ENCODE measurements at regions not wholly inside any gene's neighbourhood (a gene's known extent, or its start where the extent isn't known, plus 50 kb on each side); places are given as distances from the start of the nearest gene placed in this dataset.
A peak's percentile ranks its signal among the peaks of the same experiment; 100 is the strongest.

GRCh38 chr10:52615331-52615730 lies 157.3 kb downstream of the MBL2 start:
- no peak for DNase-seq

GRCh38 chr10:52615756-52616394 lies 156.7 kb downstream of the MBL2 start:
- DNase-seq = peak; percentile 54

GRCh38 chr10:52616395-52616764 lies 156.2 kb downstream of the MBL2 start:
- DNase-seq = no peak

- DNase-seq = peak; percentile 34
These were observed 155.2 kb downstream of the MBL2 start for GRCh38 chr10:52617346-52617745.

GRCh38 chr10:52619052-52619451 lies 153.5 kb downstream of the MBL2 start:
- DNase-seq = no peak

- DNase-seq = peak; percentile 33
These were observed 150.9 kb downstream of the MBL2 start for GRCh38 chr10:52621635-52622079.

- DNase-seq = no peak
These were observed 148.8 kb downstream of the MBL2 start for GRCh38 chr10:52623761-52624160.

GRCh38 chr10:52627279-52627678 lies 145.3 kb downstream of the MBL2 start:
- DNase-seq = no peak

- DNase-seq = no peak
These were observed 141.4 kb downstream of the MBL2 start for GRCh38 chr10:52631146-52631545.

- DNase-seq = no peak
These were observed 140.9 kb downstream of the MBL2 start for GRCh38 chr10:52631648-52632047.

GRCh38 chr10:52632591-52632990 lies 140.0 kb downstream of the MBL2 start:
- DNase-seq = no peak

GRCh38 chr10:52633266-52633665 lies 139.3 kb downstream of the MBL2 start:
- DNase-seq = no peak

- DNase-seq = no peak
These were observed 136.9 kb downstream of the MBL2 start for GRCh38 chr10:52635651-52636050.

- DNase-seq = no peak
These were observed 135.7 kb downstream of the MBL2 start for GRCh38 chr10:52636874-52637273.

- no peak for DNase-seq
These were observed 135.0 kb downstream of the MBL2 start for GRCh38 chr10:52637592-52637991.

GRCh38 chr10:52639652-52640051 lies 132.9 kb downstream of the MBL2 start:
- no peak for DNase-seq

- DNase-seq = no peak
These were observed 130.4 kb downstream of the MBL2 start for GRCh38 chr10:52642208-52642607.

GRCh38 chr10:52644373-52645186 lies 128.0 kb downstream of the MBL2 start:
- peak; percentile 41 for DNase-seq

- DNase-seq = no peak
These were observed 127.3 kb downstream of the MBL2 start for GRCh38 chr10:52645187-52645758.

GRCh38 chr10:52649511-52649910 lies 123.1 kb downstream of the MBL2 start:
- DNase-seq = no peak

GRCh38 chr10:52650873-52651272 lies 121.7 kb downstream of the MBL2 start:
- DNase-seq = no peak

GRCh38 chr10:52651293-52651692 lies 121.3 kb downstream of the MBL2 start:
- no peak for DNase-seq

- no peak for DNase-seq
These were observed 119.9 kb downstream of the MBL2 start for GRCh38 chr10:52652431-52653262.

Data from HCEC 1CT (cell line).